ENCODE measurements at regions not wholly inside any gene's neighbourhood (a gene's known extent, or its start where the extent isn't known, plus 50 kb on each side); places are given as distances from the start of the nearest gene placed in this dataset.

DNA sequence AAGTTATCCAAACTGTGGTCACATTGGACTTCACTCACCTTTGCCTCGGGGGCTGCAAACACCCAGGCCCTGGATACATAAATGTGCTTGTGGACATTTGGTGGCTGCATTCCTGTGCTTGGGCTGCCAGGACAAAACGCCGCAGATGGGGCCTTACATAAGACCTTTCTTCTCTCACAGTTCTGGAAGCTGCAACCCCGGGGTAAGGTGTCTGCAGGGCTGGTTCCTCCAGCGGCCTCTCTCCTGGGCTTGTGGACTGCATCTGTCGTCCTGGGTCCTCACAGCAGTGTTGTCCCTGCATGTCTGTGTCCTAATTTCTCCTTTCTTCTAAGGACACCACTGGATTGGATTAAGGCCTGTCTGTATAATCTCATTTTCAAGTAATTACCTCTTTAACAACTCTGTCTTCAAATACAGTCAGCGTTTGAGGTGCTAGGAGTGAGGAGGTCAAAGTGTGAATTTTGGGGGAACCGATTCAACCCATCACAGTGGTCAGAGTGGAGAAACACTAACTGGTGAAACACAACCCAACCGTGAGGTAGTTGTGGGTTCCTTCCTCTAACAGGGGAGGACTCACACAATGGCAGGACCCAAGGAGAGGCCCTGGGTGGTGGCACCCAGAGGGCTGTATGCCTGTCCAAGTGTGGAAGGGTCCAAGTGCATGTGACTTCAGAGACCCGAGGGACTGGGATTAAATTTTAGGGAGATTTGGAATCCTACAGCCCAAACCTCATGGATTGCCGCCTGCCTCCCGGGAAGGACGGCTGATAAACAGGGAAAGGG is 415.6 kb downstream of the IRX2 start:
- DNase-seq (ENCODE audit: low read depth, low spot score) = no peak

DNA sequence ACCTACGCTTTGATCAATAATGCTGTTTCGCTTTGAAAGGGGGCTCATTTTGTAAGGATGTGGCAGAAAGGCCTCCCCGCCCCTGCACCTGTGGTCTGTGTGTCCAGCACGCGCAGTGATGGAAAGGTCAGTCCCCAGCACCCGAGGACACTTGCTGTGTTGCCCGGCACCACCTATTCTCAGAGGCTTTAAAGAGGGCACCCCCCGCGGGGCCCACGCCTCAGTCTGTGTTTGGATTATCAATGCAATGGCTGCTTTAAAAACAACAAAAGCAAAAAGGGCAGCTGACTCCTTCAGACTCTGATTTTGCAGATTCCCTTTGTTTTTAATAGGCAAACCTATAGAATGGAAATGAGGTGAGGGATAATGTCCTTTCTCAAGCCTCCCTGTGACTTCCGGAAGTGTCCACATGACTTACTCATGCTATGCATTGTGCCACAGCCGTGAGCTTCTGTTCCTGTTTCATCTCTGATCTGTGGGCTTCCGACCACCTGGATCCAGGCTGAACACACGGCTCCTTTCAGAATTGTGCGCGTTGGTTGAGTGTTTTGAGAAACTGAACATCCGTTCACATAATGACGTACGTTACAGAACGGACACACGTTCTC is 416.2 kb downstream of the IRX2 start:
- DNase-seq (ENCODE audit: low read depth, low spot score) = no peak

DNA sequence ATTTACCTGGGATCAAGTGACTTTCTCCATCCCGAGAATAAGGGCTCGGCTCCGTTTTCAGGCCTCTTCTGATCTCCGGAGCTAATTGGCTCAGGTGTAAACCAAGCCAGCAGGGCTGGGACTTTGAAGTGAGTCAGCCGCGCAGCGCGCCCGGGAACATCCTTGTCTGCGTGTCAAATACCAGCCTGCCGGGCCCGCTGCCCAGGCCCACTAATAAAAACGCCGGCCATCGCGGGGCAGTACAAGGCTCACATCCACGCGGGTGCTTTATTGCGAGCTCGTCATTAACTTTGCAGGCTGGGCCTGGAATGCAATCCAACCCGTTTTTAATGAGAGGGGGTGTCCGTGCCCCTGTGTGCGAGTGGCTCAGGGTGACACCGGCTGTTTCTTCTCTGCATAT is 416.8 kb downstream of the IRX2 start:
- DNase-seq (ENCODE audit: low read depth, low spot score) = no peak

DNA sequence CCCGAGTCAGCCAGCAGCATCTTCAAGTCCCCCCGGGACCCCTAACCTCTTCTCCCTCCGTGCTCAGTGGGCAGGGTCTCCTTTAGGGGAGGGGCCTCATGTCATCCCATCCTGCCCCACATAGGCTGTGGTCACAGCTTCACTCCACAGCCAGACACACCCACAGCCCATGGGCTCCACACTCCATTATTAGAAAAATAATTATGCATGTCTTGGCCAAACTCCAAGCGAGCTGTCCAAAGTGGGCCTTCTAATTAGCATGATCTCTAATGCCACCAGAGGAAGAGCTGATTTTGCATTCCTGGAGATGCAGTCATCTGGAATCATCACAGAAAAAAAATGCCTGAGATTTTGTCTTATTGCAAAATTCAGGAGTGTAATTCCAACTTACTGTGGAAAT is 418.2 kb downstream of the IRX2 start:
- DNase-seq (ENCODE audit: low read depth, low spot score) = no peak

DNA sequence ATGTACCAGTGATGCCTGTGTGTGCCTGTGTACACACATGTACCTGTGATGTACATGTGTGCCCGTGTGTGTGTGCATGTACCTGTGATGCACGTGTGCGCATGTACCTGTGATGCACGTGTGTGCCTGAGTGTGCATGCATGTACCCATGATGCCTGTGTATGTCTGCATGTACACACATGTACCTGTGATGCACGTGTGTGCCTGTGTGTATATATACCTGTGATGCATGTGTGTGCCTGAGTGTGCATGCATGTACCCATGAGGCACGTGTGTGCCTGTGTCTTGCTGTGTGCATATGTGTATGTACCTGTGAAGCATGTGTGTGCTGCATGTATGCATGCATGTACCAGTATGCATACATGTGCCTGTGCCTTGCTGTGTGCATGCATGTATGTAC is 419.0 kb downstream of the IRX2 start:
- no peak for DNase-seq (ENCODE audit: low read depth, low spot score)

DNA sequence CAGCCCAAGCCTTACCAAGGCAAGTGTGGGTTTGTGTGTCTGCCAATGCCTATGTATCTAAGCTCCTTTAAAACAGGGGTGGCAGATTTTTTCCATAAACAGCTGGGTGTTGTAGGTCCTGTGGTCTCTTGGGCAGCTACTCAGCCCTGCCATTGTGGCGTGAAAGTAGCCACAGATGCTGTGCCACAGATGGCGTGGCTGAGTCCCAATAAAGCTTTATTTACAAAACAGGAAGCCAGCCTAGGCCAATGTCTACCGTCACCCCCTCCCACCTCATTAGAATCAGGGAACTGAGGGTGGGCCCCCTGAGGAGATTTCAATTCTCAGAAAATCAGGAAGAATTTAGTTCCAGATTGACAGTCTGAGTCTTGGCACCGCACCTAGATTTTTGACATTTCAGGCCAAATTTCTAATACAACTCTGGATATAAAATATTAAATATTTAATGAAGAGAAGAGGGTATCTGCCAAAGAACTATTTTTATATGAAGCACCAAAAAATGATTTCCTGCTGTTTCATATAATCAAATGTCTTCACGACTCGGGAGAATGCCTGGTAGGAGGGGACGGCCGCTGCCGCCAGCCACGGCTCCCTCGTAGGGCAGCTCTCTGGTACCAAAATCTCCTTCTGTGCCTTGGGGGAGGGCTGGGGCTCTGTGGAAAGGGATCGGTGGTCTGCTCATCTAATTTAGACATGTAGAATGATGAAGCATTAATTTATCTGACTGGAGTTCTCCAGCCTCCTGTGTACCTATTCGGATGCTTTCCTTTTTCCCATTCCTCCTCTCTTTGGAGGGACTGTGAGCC is 420.9 kb downstream of the IRX2 start:
- no peak for DNase-seq (ENCODE audit: low read depth, low spot score)

DNA sequence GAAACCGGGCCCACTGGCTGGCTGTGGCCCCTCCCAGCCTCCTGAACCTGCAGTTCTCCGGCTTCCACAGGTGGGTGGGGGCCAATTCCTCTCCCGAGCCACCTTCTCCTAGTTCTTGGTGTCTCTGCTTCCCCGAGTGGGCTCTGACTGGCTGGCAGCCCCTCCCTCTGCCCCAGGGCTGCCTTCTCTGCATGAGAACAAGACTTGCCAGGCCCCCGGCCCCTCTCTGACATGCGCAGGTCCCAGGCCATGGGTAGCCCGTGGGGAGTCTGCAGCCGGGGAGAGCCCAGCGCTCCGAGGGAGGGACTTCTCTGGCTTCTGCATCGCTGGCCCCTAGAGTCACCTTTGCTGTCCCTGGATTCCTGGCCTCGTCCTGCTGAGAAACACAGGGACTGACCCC is 421.7 kb downstream of the IRX2 start:
- DNase-seq (ENCODE audit: low read depth, low spot score) = no peak

DNA sequence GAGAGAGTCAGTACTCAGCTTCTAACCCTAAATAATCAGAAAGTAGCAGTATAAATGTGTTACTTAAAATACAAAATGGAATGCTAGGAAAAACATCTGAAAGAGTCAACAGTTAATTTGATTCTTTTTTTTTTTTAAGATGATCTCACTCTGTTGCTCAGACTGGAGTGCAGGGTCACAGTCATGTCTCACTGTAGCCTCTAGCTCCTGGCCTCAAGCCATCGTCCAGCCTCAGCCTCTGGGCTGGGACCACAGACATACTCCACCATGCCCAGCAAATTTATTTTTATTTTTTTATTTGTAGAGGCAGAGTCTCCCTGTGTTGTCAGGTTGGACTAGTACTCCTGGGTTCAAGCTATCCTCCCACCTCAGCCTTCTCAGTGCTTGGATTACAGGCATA is 424.9 kb downstream of the IRX2 start:
- no peak for DNase-seq (ENCODE audit: low read depth, low spot score)

DNA sequence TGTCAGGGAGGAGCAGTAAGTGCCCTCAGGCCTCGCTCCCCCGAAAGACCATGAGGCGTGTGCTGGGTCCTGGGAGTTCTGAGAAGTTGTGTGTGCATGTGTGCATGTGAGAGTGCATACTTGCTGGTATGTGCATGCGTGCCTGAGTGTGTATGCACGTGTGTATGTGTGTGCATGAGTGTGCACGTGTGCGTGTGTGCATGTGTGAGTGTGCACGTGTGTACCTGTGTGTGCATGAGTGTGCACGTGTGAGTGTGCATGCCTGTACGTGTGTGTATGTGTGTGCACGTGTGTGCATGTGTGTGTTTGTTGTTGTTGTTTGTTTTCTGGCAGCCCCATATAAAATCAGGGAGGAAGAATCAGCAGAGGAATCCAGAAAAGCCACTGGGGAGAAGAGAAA is 426.7 kb downstream of the IRX2 start:
- DNase-seq (ENCODE audit: low read depth, low spot score) = no peak

DNA sequence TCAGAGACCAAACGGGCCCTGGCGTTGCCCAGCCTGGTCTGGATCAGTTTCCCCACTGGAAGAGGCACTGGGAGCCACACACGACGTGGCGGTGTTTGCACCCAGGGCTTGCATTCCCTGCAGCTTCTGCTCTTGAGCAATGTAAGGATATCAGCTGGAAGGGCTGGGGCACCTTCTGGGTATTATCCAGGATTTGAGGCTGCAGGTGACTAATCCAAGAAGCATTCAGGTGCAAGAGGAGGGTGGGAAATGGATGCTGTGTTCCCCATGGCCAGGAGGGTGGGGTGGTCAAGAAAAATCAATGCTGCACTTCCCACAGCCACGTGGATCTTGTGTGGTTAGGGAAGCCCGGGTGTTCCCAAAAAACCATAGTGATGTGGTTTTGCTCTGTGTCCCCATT is 430.9 kb downstream of the IRX2 start:
- DNase-seq (ENCODE audit: low read depth, low spot score) = no peak

DNA sequence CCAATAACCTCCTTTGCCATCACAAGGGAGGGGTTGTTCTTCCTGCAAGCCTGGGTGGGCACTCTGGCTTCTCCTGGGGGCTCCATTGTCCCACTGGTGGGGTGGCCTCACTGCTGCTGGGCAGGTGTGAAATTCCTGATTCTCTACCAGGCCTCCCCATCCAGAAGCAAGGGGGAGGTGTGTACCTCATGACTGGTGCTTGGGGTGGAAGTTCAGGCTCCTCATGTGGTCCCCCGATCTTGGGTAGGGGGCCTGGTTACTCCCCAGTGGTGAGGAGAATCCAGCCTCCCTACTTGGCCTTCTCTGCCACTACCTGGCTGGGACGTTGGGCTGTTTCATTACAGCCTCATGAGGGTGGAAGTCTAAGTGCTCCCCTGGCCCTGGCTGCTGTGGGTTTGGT is 433.9 kb downstream of the IRX2 start:
- no peak for DNase-seq (ENCODE audit: low read depth, low spot score)

DNA sequence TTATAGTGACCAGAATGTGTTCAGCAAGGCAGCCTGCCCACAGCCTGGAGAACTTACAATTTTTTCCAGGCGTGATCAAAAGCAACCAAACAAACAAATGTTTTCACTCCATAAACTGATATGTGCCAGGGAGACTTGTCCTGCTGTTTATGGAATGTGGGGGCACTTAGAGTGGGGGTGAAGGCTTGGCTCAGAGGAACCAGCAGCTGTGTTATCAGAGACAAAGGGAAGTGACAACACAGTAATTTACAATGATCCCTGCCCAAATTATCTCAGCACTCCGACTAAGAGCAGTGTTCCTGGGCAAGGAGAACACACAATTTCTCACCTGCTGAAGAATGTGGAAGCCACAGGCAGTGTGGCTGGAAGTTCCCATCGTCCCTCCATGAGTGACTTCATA is 429.1 kb upstream of the IRX4 start:
- no peak for DNase-seq (ENCODE audit: low read depth, low spot score)

DNA sequence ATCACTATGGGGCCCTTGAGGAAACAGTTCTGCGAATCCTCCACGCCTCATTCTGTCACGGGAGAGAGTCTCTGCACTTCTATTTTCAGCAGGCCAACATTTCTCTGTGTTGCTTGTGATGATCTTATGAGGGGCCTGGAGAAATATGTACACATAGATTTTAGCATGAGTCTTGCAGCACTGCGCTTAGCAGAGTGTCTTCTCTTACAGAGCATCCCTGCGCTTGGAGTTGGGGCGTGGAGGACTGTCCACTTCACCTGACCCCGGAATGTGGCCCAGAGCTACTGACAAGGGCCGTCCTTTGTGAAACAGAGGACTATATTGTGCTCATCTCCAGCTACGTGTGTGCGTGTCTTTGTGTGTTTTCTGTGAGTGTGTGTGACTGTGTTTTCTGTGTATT is 428.2 kb upstream of the IRX4 start:
- DNase-seq (ENCODE audit: low read depth, low spot score) = no peak

DNA sequence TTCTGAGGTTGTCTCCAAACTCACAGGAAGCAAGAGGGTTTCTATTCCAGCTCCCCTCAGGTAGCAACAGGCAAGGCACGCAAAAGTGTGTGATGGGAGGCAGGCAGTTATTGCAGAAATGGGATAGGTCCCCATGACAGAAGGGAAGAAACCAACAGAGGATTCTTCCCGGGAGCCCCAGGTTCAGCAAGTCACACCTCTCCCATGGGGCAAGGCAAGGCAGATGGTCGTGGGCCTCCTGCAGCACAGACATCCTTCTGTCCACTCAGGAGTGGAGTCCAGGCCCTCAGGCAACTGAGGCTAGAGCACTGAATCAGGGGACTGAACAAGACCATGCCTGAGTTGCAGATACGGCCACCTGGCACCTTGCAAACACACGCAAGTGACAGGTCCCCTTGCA is 424.9 kb upstream of the IRX4 start:
- DNase-seq (ENCODE audit: low read depth, low spot score) = no peak

DNA sequence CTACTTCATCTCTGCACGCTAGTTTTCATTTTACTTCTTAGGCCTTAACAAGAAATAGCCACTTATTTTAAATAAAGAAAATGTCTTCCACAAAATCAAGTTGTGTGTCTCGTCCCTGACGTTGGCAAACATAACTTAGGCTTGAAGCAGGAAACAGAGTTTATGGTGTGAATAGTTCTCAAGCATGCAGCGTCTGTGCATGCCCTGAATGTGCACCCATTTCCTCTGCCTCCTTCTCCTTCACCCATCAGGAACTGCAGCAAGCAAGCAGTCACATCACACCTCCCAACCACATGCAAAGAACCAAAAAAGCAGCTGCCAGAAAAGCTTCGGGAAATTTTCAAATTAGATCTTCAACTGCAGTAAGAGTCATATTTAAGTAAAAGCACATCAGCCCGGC is 424.0 kb upstream of the IRX4 start:
- no peak for DNase-seq (ENCODE audit: low read depth, low spot score)

DNA sequence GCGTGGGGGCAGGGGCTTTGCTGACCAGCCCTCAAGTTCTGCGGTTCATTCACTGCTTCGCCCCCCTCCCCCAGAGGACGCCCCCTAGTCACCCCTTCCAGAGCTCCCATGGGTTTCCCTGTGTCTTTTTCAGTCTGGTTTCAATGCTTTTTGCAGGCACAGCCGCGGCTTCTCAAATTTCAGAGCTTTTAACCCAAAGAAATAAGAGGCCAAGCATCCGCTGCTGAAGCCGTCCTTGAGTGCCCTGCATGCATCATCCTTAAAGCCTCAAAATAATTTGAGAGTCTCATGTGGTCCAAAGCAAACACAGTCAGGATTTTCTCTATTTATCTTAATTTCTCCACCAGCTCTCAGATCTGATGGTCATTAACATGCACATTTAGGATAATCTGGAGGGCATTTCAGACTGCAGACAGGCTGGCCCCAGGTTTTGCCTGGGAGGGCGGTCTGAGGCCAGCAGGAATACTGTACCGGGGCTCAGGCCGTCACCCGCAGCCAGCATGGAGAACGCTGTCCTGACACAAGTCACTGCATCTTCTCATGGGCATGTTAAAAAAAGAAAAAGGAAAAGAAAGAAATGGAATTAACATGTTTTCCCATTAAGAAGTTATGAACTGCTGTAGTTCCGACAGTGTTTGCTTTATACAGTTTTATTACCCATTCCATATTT is 420.8 kb upstream of the IRX4 start:
- no peak for DNase-seq (ENCODE audit: low read depth, low spot score)

DNA sequence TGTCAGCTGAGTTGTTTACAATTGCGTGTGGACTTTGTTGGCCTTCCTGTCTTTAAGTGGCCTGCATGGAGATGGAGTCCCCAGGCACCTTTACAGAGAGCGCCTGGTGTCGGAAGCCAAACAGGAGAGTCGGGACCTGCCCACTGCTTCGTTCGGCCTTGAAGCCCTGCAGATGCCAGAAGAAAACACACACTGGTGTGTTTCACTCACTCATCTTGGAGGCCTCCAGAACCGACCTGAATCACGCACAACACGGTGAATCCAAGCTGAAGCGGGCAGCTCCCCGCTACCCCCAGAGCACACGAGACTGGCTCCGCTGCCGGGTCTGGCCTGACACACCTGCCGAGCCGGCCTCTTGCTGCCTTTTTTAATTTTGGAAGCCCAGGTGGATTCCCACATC is 419.4 kb upstream of the IRX4 start:
- DNase-seq (ENCODE audit: low read depth, low spot score) = no peak

DNA sequence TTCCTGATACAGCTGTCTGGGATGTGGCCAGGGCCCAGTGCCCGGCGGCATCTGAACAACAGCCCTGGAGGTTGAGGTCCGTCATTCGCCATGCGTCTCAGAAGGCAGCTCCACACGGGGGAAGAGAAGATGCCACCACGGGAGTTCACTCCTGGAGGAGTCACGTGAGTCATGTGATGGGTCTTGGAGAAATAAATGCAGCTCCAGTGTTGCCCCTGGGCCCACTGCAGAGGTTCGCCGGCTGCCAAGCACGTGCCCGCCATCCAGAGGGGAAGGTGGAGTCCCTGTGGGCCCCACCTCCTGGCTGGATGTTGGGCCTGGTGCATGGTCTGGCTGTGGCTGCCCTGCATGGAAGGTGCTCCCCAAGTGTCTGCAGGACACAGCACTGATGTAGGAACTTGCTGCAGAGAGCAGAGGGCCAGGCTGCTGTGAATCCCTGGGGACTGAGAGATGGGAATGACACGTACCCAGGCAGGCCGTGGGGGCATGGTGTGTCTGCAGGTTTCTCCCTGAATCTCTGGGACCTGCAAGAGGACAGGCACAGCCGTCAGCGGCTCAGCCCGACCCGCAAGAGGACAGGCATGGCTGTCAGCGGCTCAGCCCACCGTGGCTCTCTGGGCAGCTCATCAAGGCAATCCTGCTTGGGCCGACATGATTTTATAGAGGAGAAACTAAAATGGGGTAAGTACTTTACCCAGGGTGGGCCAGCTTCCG is 418.3 kb upstream of the IRX4 start:
- no peak for DNase-seq (ENCODE audit: low read depth, low spot score)

DNA sequence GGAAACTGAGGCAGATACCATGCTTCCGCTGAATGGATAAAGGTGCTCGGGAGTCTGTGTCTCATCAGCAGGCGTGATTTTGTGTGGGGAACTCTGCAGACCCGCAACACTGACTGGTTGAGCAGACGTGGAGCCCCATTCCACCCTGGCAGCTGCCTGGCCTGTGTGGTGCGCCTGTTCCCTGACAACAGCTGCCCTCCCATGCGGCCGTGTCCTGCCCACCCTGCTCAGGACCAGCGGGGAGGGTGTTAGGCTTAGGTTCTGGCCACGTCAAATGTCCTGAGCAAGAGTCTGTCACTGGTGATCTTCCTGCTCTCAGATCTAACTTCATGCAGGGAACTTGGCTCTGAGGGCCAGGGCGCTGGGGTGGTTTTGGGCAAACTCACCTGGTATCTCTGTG is 417.7 kb upstream of the IRX4 start:
- no peak for DNase-seq (ENCODE audit: low read depth, low spot score)

DNA sequence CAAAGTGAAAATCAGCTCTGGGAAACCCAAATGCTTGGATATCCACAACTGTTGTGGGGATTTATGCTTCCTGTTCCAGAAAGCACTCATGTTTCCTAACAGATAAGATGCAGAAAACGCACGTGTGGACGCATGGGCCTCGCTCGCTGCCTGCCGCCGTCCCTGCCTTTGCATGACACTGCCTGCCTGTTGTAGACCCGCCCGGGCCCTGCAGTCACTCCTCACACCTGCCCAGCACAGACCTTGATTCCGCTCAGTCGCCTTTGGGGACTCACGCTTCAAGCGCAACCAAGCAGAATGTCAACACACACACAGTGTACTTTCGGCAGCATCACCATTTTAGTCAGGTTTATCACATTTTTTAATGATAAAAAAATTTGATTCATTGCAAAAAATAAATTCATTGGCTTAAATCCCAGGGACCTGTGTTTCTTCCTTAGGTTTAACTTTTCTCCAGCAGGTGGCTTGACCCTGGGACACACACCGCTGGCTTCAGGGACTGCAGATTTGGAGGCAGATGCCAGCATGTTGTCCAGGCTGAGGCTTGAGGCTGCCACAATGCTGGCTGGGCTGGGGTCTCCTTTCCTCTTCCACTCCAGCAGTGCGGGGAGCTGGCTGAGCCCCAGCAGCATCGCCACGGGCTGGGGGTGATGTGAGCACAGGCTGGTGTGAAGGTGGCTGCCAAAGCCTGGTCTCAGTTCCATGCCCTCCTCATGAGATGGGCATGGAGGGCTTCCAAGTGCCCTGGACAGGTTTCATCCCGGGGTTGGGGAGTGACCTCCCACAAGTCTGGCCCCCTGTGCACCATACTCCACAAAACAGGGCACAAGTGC is 416.9 kb upstream of the IRX4 start:
- no peak for DNase-seq (ENCODE audit: low read depth, low spot score)

DNA sequence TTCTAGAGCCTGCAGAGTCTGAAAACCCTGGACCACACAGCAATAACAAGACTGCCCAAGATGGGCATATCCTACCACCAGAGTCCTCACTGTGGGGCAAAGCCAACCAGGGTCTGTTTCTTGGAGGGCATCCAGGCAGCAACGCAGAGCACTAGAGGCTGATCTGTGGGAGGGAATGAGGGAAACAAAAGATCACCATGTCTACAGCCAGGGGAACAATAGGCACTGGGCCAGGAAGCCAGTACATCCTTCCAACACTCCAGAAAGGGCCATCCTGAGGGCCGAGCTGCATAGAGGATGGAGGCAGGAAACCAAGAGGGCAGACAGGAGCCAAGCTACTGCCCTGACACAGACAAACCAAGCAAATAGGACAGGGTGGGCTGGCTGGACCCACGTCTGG is 416.1 kb upstream of the IRX4 start:
- no peak for DNase-seq (ENCODE audit: low read depth, low spot score)
